Hepatocyte (in vitro differentiated cells): ENCODE measurements at regions not wholly inside any gene's neighbourhood (a gene's known extent, or its start where the extent isn't known, plus 50 kb on each side); places are given as distances from the start of the nearest gene placed in this dataset.

Source experiments
- DNase-seq: peaks from one replicate; pipeline ENCODE4 v3.0.0-alpha.2; 2016; ENCODE audit warnings: low spot score
- H2AFZ ChIP-seq: fragments of 200-600 bp; sonication (generic); 2 replicates; pipeline ENCODE4 v1.6.0; 2016; ENCODE audit warnings: antibody characterized with exemption, mild to moderate bottlenecking
- H3K27ac ChIP-seq: fragments of 200-600 bp; sonication (generic); 2 replicates; pipeline ENCODE4 v1.5.1; 2016; ENCODE audit warnings: mild to moderate bottlenecking
- H3K27me3 ChIP-seq: fragments of 200-600 bp; sonication (generic); 2 replicates; pipeline ENCODE4 v1.6.1; 2016
- H3K36me3 ChIP-seq: fragments of 200-600 bp; sonication (generic); replicated peaks from 2 replicates; pipeline ENCODE4 v1.5.1; 2016; ENCODE audit warnings: low read depth; ENCODE audit not compliant: insufficient read depth
- H3K4me1 ChIP-seq: fragments of 200-600 bp; sonication (generic); 2 replicates; pipeline ENCODE4 v1.5.1; 2016; ENCODE audit warnings: mild to moderate bottlenecking, moderate library complexity; ENCODE audit not compliant: insufficient read depth
- H3K4me2 ChIP-seq: fragments of 200-600 bp; sonication (generic); 2 replicates; pipeline ENCODE4 v1.6.0; 2016
- H3K4me3 ChIP-seq: fragments of 200-600 bp; sonication (generic); 2 replicates; pipeline ENCODE4 v1.5.1; 2016; ENCODE audit warnings: mild to moderate bottlenecking
- H3K79me2 ChIP-seq: fragments of 200-600 bp; sonication (generic); 2 replicates; pipeline ENCODE4 v1.6.0; 2017; ENCODE audit warnings: mild to moderate bottlenecking
- H3K9me2 ChIP-seq: fragments of 200-600 bp; sonication (generic); replicated peaks from 2 replicates; pipeline ENCODE4 v1.6.0; 2017; ENCODE audit warnings: mild to moderate bottlenecking; ENCODE audit not compliant: insufficient read depth
- H3K9me3 ChIP-seq: fragments of 200-600 bp; sonication (generic); 2 replicates; pipeline ENCODE4 v1.5.1; 2016; ENCODE audit warnings: low read depth, mild to moderate bottlenecking
- H4K20me1 ChIP-seq: fragments of 200-600 bp; sonication (generic); 2 replicates; pipeline ENCODE4 v1.6.0; 2016; ENCODE audit warnings: mild to moderate bottlenecking; ENCODE audit not compliant: insufficient read depth, poor library complexity, severe bottlenecking
- EZH2 ChIP-seq: fragments of 200-600 bp; sonication (generic); IDR thresholded peaks from 2 replicates; pipeline ENCODE4 v1.6.1; 2016; ENCODE audit warnings: antibody characterized with exemption, mild to moderate bottlenecking, borderline replicate concordance
- EZH2phosphoT487 ChIP-seq: fragments of 200-600 bp; sonication (generic); IDR thresholded peaks from one replicate; pipeline ENCODE4 v1.6.1; 2018; ENCODE audit warnings: antibody characterized with exemption, mild to moderate bottlenecking, low read depth, moderate library complexity; ENCODE audit not compliant: unreplicated experiment, severe bottlenecking
- WGBS: methylation state at CpG from one replicate; pipeline ENCODE4 v1.1.6; 2016; ENCODE audit warnings: low lambda C conversion rate; ENCODE audit errors: missing lambda C conversion rate; 5-methylcytosine and 5-hydroxymethylcytosine counted together
- TF ChIP-seq, protein P1 (sequence below): fragments of 200-600 bp; sonication (generic); IDR thresholded peaks from 2 replicates; pipeline ENCODE4 v1.5.1; 2016; ENCODE audit warnings: antibody characterized with exemption, mild to moderate bottlenecking; ENCODE audit not compliant: poor library complexity

DNA sequence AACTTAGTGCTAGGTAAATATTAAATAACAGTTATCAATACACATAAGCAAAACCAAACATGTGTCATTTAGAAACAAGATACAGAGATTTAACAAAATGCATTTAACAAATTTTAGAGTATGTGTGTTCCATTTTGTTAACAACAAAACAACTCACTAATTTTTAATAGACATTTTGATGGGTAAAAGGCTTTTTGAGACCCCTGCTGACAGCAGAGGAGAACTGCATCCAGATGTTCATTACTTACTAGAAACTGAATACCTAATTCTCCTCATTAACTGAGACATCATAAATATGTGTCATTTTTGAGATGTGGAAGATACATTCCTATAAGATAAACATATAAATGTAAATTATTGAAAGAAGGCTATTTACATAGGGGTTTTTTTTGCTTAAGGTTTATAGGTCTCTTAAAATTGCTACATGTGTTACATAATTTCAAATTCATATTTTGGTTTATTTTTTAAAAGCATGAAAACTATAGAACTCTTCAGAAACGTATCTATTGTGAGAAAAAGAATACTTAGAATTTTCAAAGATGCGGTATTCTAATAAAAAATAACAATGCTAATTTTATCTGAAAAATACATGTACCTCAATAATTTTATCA, 1009.8 kb downstream of the TUSC7 start:
- Histone ChIP-seq H3K79me2 (no peaks in the 10 kb centered on the region), H3K4me1 (no peaks in the 10 kb centered on the region), H3K27ac (no peak overlapping the region), H3K27me3 (no peaks in the 10 kb centered on the region), H3K4me3 (no peak overlapping the region), H3K9me2 (no peaks in the 10 kb centered on the region), H3K4me2 (no peak overlapping the region), H3K36me3 (no peaks in the 10 kb centered on the region), H2AFZ (no peak overlapping the region), H4K20me1 (no peaks in the 10 kb centered on the region), H3K9me3 (no peaks in the 10 kb centered on the region)
- WGBS, result 47% methylated on average over 2 of the region's 2 CpGs
- no peak for TF ChIP-seq EZH2
- TF ChIP-seq EZH2phosphoT487, result no peak
- TF ChIP-seq, protein P1, sequence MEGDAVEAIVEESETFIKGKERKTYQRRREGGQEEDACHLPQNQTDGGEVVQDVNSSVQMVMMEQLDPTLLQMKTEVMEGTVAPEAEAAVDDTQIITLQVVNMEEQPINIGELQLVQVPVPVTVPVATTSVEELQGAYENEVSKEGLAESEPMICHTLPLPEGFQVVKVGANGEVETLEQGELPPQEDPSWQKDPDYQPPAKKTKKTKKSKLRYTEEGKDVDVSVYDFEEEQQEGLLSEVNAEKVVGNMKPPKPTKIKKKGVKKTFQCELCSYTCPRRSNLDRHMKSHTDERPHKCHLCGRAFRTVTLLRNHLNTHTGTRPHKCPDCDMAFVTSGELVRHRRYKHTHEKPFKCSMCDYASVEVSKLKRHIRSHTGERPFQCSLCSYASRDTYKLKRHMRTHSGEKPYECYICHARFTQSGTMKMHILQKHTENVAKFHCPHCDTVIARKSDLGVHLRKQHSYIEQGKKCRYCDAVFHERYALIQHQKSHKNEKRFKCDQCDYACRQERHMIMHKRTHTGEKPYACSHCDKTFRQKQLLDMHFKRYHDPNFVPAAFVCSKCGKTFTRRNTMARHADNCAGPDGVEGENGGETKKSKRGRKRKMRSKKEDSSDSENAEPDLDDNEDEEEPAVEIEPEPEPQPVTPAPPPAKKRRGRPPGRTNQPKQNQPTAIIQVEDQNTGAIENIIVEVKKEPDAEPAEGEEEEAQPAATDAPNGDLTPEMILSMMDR, result peak; percentile 76
- peak; percentile 19 for DNase-seq

DNA sequence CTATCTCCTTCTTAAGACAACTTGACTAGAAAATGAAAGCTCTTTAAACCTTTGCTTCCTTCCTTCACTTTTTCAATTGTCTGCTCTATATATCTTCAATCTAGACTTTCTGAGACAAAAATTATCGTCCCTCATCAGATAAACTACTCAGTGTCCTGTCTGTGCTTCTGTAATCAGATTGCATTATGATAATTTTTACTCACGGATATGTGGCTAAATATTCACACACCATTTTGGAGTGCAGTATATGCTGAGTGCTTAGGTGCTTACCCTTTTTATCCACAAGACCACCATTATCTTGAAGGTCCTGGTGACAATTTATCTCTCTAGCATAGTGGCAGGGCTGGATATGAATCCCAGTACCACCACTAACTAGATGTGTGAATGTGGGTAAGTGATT, 1012.3 kb downstream of the TUSC7 start:
- DNase-seq, result no peak
- no peak overlapping the region for H3K4me2 ChIP-seq
- H3K4me1 ChIP-seq, result no peaks in the 10 kb centered on the region
- no peak overlapping the region for H2AFZ ChIP-seq
- no peaks in the 10 kb centered on the region for H3K36me3 ChIP-seq
- H3K9me2 ChIP-seq, result no peaks in the 10 kb centered on the region
- no peaks in the 10 kb centered on the region for H4K20me1 ChIP-seq
- no peaks in the 10 kb centered on the region for H3K9me3 ChIP-seq
- H3K27me3 ChIP-seq, result no peaks in the 10 kb centered on the region
- no peaks in the 10 kb centered on the region for H3K79me2 ChIP-seq
- TF ChIP-seq EZH2 (no peak), EZH2phosphoT487 (no peak)
- TF ChIP-seq, protein P1, result no peak
- WGBS, result 90% methylated on average over 2 of the region's 2 CpGs
- H3K27ac ChIP-seq, result no peak overlapping the region
- no peak overlapping the region for H3K4me3 ChIP-seq

DNA sequence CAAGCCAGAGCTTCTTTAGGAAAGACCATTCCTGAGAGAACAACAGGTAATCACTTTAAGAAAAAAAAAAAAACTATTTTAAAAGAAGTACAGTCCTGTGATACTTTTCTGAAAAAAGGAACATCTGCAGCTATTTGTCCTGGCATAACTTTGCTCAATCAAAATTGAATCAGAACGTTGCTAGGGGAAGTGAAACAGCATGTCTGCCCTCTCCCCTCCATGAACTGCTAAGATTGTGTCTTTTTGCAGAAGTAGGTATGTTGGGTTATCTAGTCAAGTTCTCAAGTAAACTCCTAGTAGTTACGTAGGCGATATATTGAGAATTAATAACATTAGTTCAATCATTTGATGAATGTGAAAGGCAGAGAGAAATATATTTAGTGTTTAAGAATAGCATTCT, 1013.3 kb downstream of the TUSC7 start:
- no peak overlapping the region for H2AFZ ChIP-seq
- TF ChIP-seq, protein P1, result no peak
- no peak for TF ChIP-seq EZH2
- TF ChIP-seq EZH2phosphoT487, result no peak
- H3K9me2 ChIP-seq, result no peaks in the 10 kb centered on the region
- no peak overlapping the region for H3K27ac ChIP-seq
- no peak overlapping the region for H3K4me3 ChIP-seq
- no peak overlapping the region for H3K4me2 ChIP-seq
- no peaks in the 10 kb centered on the region for H3K9me3 ChIP-seq
- 85% methylated on average over 3 of the region's 3 CpGs for WGBS
- no peaks in the 10 kb centered on the region for H3K79me2 ChIP-seq
- H3K36me3 ChIP-seq, result no peaks in the 10 kb centered on the region
- H3K4me1 ChIP-seq, result no peaks in the 10 kb centered on the region
- no peak for DNase-seq
- H3K27me3 ChIP-seq, result no peaks in the 10 kb centered on the region
- H4K20me1 ChIP-seq, result no peaks in the 10 kb centered on the region

DNA sequence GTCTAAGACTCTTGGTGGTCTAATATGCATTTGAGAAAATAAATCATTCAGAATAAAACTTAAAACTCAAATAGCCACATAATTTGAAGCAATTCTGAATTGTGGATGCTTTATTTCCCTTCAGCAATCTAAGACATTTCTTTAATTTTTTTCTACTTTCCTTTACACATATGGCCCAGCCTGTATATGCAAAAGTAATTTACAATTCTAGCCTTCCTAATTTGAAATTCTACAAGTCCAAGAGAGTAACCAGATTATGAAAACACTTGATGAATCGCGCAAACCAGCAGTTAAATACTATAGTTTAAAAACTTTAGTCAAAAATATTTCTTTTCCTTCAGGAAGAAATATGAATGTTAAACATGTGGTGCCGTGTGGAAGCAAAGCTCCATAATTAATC, 1014.2 kb downstream of the TUSC7 start:
- H3K4me2 ChIP-seq, result no peak overlapping the region
- H3K4me3 ChIP-seq, result no peak overlapping the region
- H2AFZ ChIP-seq, result no peak overlapping the region
- no peak for DNase-seq
- no peaks in the 10 kb centered on the region for H3K27me3 ChIP-seq
- no peak overlapping the region for H3K27ac ChIP-seq
- no peaks in the 10 kb centered on the region for H4K20me1 ChIP-seq
- no peaks in the 10 kb centered on the region for H3K79me2 ChIP-seq
- no peaks in the 10 kb centered on the region for H3K9me3 ChIP-seq
- WGBS, result 96% methylated on average over 3 of the region's 3 CpGs
- H3K9me2 ChIP-seq, result no peaks in the 10 kb centered on the region
- TF ChIP-seq EZH2, result no peak
- TF ChIP-seq, protein P1, result no peak
- TF ChIP-seq EZH2phosphoT487, result no peak
- no peaks in the 10 kb centered on the region for H3K36me3 ChIP-seq
- no peaks in the 10 kb centered on the region for H3K4me1 ChIP-seq
